Adrenal gland (tissue), 9 donors: ENCODE measurements at regions not wholly inside any gene's neighbourhood (a gene's known extent, or its start where the extent isn't known, plus 50 kb on each side); places are given as distances from the start of the nearest gene placed in this dataset.

ENCODE experiments used
- DNase-seq, 7 donors: peaks; one replicate each; pipeline ENCODE4 v3.0.0-alpha.2; 2019 to 2020
- H3K27ac ChIP-seq, 5 donors: fragments of 200-600 bp; sonication (generic) in 4 of 5; 1 replicate in 3 of 5; 2 replicates in 2 of 5; pipeline versions ENCODE4 v1.5.1 to v1.8.0; 2016 to 2020; ENCODE audit warnings: mild to moderate bottlenecking in 1 of 5
- H3K27me3 ChIP-seq: fragments of 200-600 bp; 2 replicates; pipeline ENCODE4 v1.8.0; 2021
- H3K36me3 ChIP-seq, 2 donors: fragments of 200-600 bp; replicated peaks in 1 of 2; 1 replicate in 1 of 2; 2 replicates in 1 of 2; pipeline versions ENCODE4 v1.5.1 to v1.8.0; 2018 to 2022
- H3K4me1 ChIP-seq, 2 donors: fragments of 200-600 bp; replicated peaks in 1 of 2; 1 replicate in 1 of 2; 2 replicates in 1 of 2; pipeline versions ENCODE4 v1.5.1 to v1.8.0; 2018 to 2021
- H3K4me3 ChIP-seq, 4 donors: fragments of 200-600 bp; sonication (generic) in 3 of 4; one replicate each; pipeline ENCODE4 v1.5.1; 2016 to 2018
- H3K9me3 ChIP-seq, 3 donors: fragments of 200-600 bp; sonication (generic) in 1 of 3; replicated peaks in 1 of 3; 1 replicate in 2 of 3; 2 replicates in 1 of 3; pipeline versions ENCODE4 v1.5.1 to v1.8.0; 2016 to 2021
- CTCF ChIP-seq, 6 experiments: fragments of 450-650 bp in 4 of 6; fragments of 200-600 bp in 2 of 6; sonication (generic) in 1 of 6; IDR thresholded peaks; 1 replicate in 5 of 6; 2 replicates in 1 of 6; pipeline versions ENCODE4 v1.5.1 to v1.8.0; 2016 to 2021; ENCODE audit warnings: antibody characterized with exemption in 6 of 6, mild to moderate bottlenecking in 2 of 6, moderate library complexity in 1 of 6
- POLR2A ChIP-seq, 2 donors: fragments of 450-650 bp; IDR thresholded peaks; one replicate each; pipeline ENCODE4 v1.6.1; 2017; ENCODE audit warnings: antibody characterized with exemption in 2 of 2, mild to moderate bottlenecking in 2 of 2, moderate library complexity in 1 of 2
- WGBS, 4 donors: extraction: QIAGEN DNeasy Blood & Tissue Kit in 2 of 4; methylation state at CpG; one replicate each; pipeline versions ENCODE4 v1.1.5 to v1.1.7; 2013 to 2017; 5-methylcytosine and 5-hydroxymethylcytosine counted together
- intact Hi-C, 2 donors: fragments of 100-400 bp; cut with DNase I; formaldehyde crosslinking; loops; one replicate each; pipeline versions ENCODE4 v1.14.1 to v1.15.0; 2022 to 2023
- donor health status: healthy with polysubstance abuse.
- donor health status: Bipolar disorder and iron deficiency.
- donor health status: DM: yes; HTN: yes; CAD: no.
- donor health status: DM: no; HTN: no; CAD: no.
- donor health status: DM: no; HTN: no; CAD: no.

DNA sequence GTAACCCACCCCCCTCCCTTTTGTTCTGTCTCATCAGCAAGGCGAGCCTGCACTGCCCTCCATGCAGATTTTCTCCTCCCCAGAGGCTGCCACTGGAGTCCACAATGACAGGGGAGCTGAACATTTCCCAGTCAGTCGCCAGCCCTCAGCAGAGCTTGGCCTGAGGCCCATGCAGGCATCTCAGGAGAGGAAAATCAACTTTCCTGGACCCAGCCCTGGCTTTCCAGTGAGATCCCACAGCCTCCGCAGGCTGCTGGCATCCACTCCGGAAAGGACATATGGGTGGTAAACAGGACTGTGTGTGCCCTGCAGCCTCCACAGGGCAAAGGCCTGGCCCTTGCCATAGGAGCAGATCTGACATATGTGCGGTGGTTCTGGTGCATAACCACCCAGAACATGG is 253.8 kb downstream of the TNS1 start:
- DNase-seq, result peak in 1 of 7 donors; percentile 49
- no peaks in the 10 kb centered on the region for H3K36me3 ChIP-seq
- peaks cover 6 to 46% of the 10 kb centered on the region in 2 donors for H3K4me1 ChIP-seq
- no peak for TF ChIP-seq POLR2A (IDR thresholded peaks at IDR 0.05)
- no peaks in the 10 kb centered on the region for H3K9me3 ChIP-seq
- intact Hi-C loops, result no loop called here
- H3K4me3 ChIP-seq, result no peak overlapping the region
- 63 to 92% (median 70%) methylated on average over 2 to 5 of the region's 5 CpGs for WGBS, 4 donors
- H3K27me3 ChIP-seq, result no peaks in the 10 kb centered on the region
- H3K27ac ChIP-seq, result peak overlapping the region in 2 of 5 donors; percentile 14 to 18

DNA sequence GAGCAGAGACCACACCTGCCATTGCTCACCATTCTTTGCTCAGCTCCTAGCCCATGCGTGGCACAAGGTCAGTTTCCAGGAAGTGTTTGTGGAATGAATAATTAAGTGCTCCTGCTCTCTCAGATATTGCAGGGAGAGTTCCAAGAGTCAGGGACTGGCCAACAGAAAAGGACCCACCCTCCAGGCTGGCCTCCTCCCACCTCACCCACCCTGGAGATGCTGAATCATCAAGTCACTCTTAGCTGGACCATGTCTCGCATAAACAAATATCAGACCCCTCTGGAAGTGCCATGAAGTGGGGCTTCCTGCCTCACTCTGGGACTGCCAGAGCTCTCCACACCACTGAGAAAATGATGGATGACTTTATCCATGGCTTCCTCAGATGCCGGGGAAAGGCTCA is 256.0 kb downstream of the TNS1 start:
- TF ChIP-seq POLR2A (IDR thresholded peaks at IDR 0.05) (no peak), CTCF (IDR thresholded peaks at IDR 0.05) (no peak)
- 46 to 71% (median 62%) methylated on average over 3 of the region's 3 CpGs for WGBS, 4 donors
- H3K4me1 ChIP-seq, result peaks cover 5 to 40% of the 10 kb centered on the region in 2 donors

DNA sequence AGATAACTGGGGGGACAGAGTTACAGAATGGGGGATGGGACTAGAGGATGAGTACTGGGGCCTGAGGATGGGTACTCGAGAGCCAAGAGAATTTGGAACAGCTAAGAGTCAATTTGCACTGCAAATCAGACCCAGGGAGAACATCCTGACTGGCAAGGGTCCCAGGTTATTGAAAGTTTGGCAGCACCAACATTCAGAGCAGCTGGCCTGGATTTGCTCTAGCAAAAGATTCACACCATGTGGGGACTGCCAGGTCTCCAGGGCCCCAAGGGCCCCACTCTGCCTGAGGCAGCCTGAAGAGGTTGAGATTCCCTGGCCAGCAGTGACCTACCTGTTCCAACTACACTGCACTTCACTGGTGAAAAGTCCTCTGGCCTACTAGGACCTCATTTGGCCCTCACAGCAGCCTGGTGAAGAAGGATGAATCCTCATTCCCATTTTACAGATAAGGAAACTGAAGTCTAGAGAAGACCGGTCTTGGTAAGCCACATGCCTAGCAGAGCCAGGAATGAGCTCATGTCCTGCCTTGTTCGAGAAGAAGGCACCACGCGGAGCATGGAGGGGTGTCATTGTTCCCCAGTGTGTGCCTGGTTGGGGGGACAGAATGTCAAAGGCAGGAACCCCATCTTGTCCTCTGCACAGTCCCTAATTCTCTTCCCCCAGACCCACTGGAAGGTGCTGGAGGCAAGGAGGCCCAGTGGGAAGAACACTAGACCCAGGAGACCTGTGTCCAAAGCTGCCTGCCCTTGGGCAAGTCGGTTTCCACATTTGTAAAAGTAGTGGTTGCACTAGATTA is 258.6 kb downstream of the TNS1 start:
- WGBS, 4 donors, result 83 to 90% (median 88%) methylated on average over 6 of the region's 6 CpGs
- intact Hi-C loops, result no loop called here
- Histone ChIP-seq H3K4me3 (no peak overlapping the region), H3K9me3 (no peaks in the 10 kb centered on the region), H3K4me1 (peaks cover 5 to 32% of the 10 kb centered on the region in 2 donors), H3K27ac (peak overlapping the region in 1 of 5 donors; percentile 21), H3K27me3 (no peaks in the 10 kb centered on the region), H3K36me3 (no peaks in the 10 kb centered on the region)
- DNase-seq, result peak in 1 of 7 donors; percentile 55
- TF ChIP-seq POLR2A (IDR thresholded peaks at IDR 0.05) (no peak), CTCF (IDR thresholded peaks at IDR 0.05) (no peak)

More for the DNA sequence above, 256.0 kb downstream of the TNS1 start:
- Histone ChIP-seq H3K36me3 (no peaks in the 10 kb centered on the region), H3K9me3 (no peaks in the 10 kb centered on the region), H3K4me3 (no peak overlapping the region), H3K27ac (peak overlapping the region in 1 of 5 donors; percentile 2), H3K27me3 (no peaks in the 10 kb centered on the region)
- peak in 2 of 7 donors; percentile 13 to 51 for DNase-seq
- intact Hi-C loops, result no loop called here

DNA sequence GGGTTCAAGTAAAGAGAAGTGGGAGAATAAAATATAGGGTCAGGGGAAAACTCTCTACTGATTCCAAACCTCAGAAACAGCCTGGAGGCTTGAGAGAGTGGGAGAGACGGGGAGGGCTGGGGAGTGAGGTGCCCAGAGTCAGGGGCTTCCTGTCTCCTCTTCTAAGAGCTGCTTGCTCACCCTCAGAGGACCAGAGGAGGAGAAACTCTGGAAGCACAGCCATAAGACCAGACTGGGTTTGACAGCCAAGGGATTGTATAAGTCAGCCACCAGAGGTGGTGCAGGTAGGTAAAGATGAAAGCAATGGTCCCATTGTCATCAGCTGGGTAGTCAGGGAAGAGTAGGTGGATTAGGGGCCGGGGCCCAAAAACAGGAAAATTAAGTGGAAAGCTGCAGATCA is 259.4 kb downstream of the TNS1 start:
- peak in 1 of 7 donors; percentile 11 for DNase-seq
- H3K27me3 ChIP-seq, result no peaks in the 10 kb centered on the region
- peaks cover 5 to 29% of the 10 kb centered on the region in 2 donors for H3K4me1 ChIP-seq
- no peaks in the 10 kb centered on the region for H3K9me3 ChIP-seq
- 87 to 93% (median 91%) methylated on average over 2 of the region's 2 CpGs for WGBS, 4 donors
- no peak for TF ChIP-seq CTCF (IDR thresholded peaks at IDR 0.05)
- TF ChIP-seq POLR2A (IDR thresholded peaks at IDR 0.05), result no peak
- H3K27ac ChIP-seq, result peak overlapping the region in 1 of 5 donors; percentile 28
- intact Hi-C loops, result no loop called here
- H3K4me3 ChIP-seq, result no peak overlapping the region
- no peaks in the 10 kb centered on the region for H3K36me3 ChIP-seq
